GM21528 (cell line): ENCODE measurements at regions not wholly inside any gene's neighbourhood (a gene's known extent, or its start where the extent isn't known, plus 50 kb on each side); places are given as distances from the start of the nearest gene placed in this dataset.

Experiments
- ATAC-seq: cut with Tn5 transposase; IDR thresholded peaks from one replicate; pipeline ENCODE4 v1.9.1; 2021; ENCODE audit warnings: mild to moderate bottlenecking, moderate library complexity; ENCODE audit not compliant: unreplicated experiment, low FRiP score

DNA sequence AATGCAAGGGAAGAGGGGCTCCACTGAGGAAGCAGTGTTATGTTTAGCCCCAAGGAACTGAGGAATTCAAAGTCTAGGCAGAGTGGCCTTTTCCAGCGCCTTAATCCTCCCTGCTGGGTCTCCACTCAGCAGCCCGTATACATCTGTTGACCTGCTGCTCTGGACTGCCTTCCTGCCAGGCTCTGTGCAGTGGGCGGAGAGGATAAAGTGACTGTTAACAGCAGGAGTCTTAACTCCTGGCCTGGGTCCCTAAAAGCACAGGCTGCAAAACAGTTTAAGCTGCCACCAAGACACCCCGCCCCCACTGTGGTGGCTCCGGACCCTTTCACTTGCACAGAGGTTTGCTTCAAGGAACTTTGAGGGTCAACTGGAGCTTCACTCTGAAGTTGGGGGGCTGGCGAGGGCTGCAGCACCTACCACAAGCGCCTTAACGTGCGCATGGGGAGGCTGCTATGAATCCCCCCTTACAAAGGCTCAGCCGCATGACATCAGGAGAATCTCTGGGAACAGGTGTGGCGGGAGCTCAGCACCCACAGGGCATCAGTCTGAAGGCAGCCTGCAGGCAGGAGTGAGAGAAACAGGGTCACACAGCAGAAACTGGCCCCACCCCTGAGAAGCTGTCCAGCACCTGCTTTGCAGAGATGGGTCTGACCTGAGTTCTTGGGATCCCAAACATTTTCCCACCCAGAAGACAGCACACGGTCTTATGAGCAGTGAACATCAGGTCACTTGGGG, 358.2 kb upstream of the GATB start:
- no peak for ATAC-seq

DNA sequence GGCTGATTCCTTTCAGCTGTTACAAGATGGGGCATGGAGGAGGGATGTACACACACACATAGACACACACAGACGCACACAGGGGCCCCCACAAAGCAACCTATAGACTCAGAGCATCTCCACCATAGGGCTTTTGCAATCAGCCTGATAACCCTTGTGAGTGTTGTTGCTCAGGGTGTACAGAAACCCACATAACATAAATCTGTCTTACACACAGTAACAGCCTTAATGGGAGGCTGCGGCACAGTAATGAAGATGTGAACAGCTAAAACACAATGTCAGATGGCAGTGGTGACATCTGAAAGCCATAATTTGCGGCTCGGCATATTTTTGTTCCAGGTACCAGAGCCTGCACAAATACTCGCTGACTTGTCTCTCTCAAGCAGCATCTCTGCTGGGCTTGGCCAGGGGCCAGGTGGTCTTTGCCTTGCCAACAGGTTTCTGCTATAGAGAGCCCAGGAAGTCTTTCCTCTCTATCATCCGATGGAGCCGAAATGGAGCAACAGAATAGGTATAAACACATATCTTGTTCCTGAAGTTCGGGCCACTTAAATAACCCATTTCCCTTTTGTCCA, 357.2 kb upstream of the GATB start:
- no peak for ATAC-seq

DNA sequence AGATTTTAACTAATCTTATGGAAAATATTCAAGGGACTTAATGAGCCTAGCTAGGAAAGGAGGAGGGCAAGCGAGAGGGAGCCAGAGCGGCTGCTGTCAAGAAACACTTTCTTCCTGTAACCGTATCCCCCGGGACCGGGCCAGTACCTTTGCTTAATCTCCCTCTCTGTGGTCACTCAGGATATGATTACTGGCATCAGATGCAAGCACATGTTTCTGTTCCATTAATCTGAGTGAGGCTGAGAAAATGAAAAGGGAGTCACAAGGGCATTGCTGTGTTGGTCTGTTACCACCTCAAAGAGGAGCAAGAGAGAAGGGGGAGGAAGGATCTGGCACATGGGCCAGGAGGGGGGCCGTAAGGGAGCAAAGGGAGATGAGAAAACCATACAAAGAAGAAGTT, 356.7 kb upstream of the GATB start:
- no peak for ATAC-seq

GRCh38 chr4:152117054-152117453, 356.2 kb upstream of the GATB start:
- ATAC-seq, result no peak

DNA sequence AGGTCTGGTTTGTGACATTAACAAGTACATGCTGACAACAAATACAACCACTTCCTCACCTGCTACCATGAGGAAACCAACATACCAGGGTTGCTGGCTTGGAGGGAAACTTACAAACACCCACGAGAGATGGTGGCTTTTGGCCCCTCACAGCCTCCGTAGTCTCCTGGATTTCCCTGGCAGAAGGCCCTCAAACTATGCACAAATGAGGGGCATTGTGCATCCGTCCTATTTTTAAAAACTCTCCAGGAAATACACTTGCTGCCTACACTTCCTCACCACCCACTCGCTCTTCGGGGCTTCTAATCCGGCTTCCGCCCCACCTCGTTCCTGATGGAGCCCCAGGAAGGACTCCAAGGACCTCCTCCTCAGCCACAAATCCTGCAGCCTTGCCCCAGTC, 355.0 kb upstream of the GATB start:
- ATAC-seq, result no peak

GRCh38 chr4:152115118-152115517, 354.3 kb upstream of the GATB start:
- no peak for ATAC-seq

DNA sequence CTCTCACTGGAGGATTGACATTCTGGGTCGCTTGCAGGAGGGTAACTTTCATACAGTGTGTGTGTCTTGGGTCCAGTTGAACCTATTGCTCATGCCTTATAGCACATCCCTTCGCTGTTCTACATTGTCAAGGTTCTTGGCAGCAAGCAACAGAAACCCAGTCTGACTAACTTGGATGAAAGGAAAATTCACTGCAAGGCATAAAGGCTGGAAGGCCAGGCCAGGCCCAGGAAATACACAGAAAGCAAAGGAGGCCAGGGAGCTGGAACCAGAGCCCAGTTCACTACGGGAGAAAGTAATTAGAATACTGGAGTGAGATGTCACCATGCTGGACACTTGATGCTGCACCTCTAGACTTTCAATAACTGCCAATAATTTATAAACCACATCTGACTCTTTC, 353.8 kb upstream of the GATB start:
- ATAC-seq, result no peak

DNA sequence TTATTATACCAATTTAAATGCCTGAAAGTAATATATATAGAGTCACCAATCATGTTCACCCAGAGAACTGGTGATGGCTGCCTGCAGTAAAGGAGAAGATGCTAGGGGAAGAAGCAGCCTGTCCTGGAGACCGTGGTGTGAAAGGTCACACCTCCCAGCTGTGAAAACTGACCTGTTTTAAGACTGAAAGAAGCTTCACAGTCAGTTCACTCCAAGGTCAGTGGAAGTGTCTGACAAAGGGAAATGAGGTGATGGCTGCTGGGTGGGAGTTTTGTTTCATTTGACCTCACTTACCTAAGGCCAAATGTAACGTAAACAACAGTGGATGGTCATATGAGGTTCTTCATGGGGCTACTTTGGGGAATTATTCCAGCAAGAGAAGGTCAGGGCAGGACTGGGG, 352.1 kb upstream of the GATB start:
- ATAC-seq, result no peak

- no peak for ATAC-seq
Measured at GRCh38 chr4:152112190-152112589, 351.4 kb upstream of the GATB start.

GRCh38 chr4:152110780-152111179, 350.0 kb upstream of the GATB start:
- no peak for ATAC-seq

GRCh38 chr4:152109531-152110509, 349.0 kb upstream of the GATB start:
- no peak for ATAC-seq

GRCh38 chr4:152107736-152108500, 347.1 kb upstream of the GATB start:
- ATAC-seq, result no peak

- ATAC-seq, result no peak
Measured at GRCh38 chr4:152106781-152107321, 346.0 kb upstream of the GATB start.

DNA sequence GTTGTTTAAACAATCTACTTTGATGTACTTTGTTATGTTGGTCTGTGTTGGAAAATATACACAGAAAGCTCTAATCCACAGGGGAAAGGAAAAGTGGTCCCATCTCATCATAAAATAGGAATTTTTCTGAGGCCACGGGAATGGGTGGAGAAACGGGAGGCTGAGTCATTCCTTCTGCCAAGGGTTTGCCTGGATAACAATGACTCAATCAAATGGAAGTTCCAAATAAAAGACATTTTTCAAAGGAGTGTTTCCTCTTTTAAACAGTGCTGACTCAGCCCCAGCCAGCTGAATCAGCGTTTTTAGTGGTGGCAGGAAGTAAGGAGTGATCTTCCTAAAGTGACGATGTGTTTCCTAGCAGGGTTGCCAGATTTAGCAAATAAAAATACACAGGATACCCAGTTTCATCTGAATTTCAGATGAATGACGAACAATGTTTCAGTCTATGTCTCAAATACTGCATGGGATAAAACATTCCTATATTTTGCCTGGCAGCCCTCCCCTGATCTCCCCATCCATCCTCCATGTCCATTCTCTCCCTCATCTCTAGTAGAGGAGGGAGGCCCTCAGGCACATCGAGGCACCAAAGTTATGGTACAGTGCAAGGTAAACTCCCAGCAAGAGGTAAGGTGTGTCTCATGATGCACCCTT, 345.4 kb upstream of the GATB start:
- no peak for ATAC-seq

DNA sequence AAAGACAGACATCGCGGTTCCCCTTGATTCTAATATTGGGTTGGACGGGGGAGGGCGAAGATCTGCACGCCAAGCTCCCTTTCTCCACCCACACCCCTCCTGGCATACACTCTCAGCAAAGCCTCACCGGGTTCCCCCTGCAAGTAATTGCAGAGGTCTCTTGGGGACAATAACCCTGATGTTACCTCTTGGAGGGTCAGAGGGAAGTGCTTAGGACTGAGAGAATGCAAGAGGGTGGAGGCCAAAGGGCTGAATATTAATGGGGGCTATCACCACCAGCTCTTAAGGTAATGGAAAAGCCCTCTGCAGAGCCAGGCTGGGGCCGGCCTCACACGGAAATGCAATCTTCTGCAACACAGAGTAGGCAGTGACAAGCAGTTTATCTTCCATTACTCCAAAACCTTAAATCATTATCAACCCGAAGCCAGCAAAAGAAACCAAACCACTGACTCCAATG, 344.1 kb upstream of the GATB start:
- no peak for ATAC-seq

DNA sequence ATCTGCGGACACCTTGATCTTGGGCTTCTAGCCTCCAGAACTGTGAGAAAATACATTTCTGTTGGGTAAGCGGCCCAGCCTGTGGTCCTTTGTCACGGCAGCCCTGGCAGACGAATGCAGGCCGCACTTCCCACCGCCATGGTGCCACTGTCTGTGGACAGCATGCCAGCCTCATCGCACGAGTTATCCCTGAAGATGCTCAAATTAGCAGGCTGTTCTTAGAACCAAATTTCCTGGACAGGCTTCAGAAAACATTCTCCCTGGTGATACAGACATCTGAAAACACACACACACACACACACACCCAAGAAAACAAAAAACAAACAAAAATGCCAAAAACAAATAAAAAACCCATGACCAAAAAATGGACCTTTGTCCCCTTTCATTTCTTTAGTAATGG, 343.5 kb upstream of the GATB start:
- ATAC-seq, result no peak

DNA sequence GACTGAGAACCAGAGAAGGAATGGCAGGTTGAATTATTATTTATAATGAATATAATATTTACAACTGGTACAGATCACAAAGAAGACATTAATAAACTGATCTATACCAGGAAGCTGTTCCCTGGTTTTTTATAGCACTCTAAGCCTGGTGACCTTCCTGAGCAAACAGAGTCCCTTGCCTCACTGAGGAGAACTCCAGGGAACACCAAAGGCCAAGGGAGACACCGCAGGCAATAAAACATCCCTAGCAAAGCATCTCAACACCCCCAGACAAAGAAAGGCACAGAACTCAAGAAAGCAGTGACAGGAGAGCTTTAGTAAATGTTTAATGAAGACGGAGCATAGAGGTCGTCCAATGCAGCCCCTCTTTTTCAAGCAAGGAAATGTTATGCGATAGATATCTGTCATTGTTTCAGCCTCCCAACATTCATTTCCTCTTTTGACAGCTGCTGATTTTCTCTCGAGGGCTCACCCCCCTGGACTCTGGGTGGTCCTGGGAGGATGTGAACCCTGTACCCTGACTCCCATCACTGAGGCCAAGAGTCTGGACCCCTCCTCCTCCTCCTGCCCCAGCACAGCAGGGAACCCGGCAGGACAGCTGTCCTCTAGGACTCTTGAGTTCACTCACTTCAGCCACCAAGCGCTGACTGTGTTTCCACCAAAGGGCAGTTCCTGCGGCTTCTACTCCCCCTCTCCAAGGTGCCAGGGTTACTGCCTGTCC, 342.5 kb upstream of the GATB start:
- ATAC-seq, result no peak

GRCh38 chr4:152102436-152103000, 341.7 kb upstream of the GATB start:
- ATAC-seq, result no peak
